B cell (primary cell): ENCODE measurements at regions not wholly inside any gene's neighbourhood (a gene's known extent, or its start where the extent isn't known, plus 50 kb on each side); places are given as distances from the start of the nearest gene placed in this dataset.

Source experiments
- ATAC-seq: fragments of 200-7000 bp; cut with Tn5 transposase; one replicate; pipeline ENCODE4 v1.10.0; 2021; ENCODE audit warnings: low read depth, mild to moderate bottlenecking, moderate number of reproducible peaks, moderate library complexity
- CTCF ChIA-PET: fragments of 350-600 bp; sonication (Branson Sonifier 250); formaldehyde crosslinking; loops from one replicate; lab custom pipeline; 2021; ENCODE audit warnings: antibody characterized with exemption, inconsistent platforms; lab: Charles Lee
- POLR2A ChIA-PET: fragments of 350-600 bp; sonication (Branson Sonifier 250); formaldehyde crosslinking; loops from one replicate; lab custom pipeline; 2021; ENCODE audit warnings: antibody characterized with exemption; lab: Charles Lee
- DNase-seq: peaks from one replicate; pipeline ENCODE4 v3.0.0; 2013
- H2AFZ ChIP-seq: 2 replicates; pipeline ENCODE4 v1.6.1; 2012; ENCODE audit warnings: mild to moderate bottlenecking, low read depth, low read length; ENCODE audit not compliant: insufficient read depth, poor library complexity, severe bottlenecking
- H3K27ac ChIP-seq, 2 donors: 1 replicate in 1 of 2; 2 replicates in 1 of 2; pipeline ENCODE4 v1.5.1; 2012 to 2013; ENCODE audit warnings: low read length in 2 of 2, mild to moderate bottlenecking in 2 of 2, moderate library complexity in 1 of 2
- H3K27me3 ChIP-seq, 4 experiments: fragments of 200-600 bp in 1 of 4; sonication (generic) in 1 of 4; replicated peaks in 1 of 4; 1 replicate in 2 of 4; 2 replicates in 2 of 4; pipeline versions ENCODE4 v1.6.1 to v1.7.0; 2013 to 2016; ENCODE audit warnings: low read length in 3 of 4, mild to moderate bottlenecking in 2 of 4, mixed read lengths in 1 of 4, moderate library complexity in 1 of 4; ENCODE audit not compliant: insufficient read depth in 4 of 4, control insufficient read depth in 3 of 4; ENCODE audit errors: control extremely low read depth in 1 of 4
- H3K36me3 ChIP-seq, 2 experiments: replicated peaks in 1 of 2; 1 replicate in 1 of 2; 2 replicates in 1 of 2; pipeline versions ENCODE4 v1.6.1 to v1.7.1; 2013; ENCODE audit warnings: low read length in 1 of 2; ENCODE audit not compliant: insufficient read depth in 2 of 2, control insufficient read depth in 1 of 2; ENCODE audit errors: control extremely low read depth in 1 of 2, extremely low read depth in 1 of 2
- H3K4me1 ChIP-seq, 2 donors: fragments of 200-600 bp in 1 of 2; sonication (generic) in 1 of 2; 1 replicate in 1 of 2; 2 replicates in 1 of 2; pipeline versions ENCODE4 v1.5.1 to v1.6.1; 2013 to 2017; ENCODE audit warnings: low read length in 2 of 2; ENCODE audit not compliant: control insufficient read depth in 2 of 2, insufficient read depth in 2 of 2
- H3K4me2 ChIP-seq: replicated peaks from 2 replicates; pipeline ENCODE3; 2012; ENCODE audit warnings: mild to moderate bottlenecking, low read depth, low read length; ENCODE audit not compliant: poor library complexity, severe bottlenecking
- H3K4me3 ChIP-seq, 5 experiments: fragments of 200-600 bp in 1 of 5; sonication (generic) in 1 of 5; 1 replicate in 3 of 5; 2 replicates in 2 of 5; pipeline versions ENCODE4 v1.5.1 to v1.7.0; 2011 to 2016; ENCODE audit warnings: low read length in 4 of 5, mild to moderate bottlenecking in 4 of 5, low read depth in 2 of 5, control low read depth in 1 of 5, moderate library complexity in 1 of 5; ENCODE audit not compliant: insufficient read depth in 1 of 5; ENCODE audit errors: control extremely low read depth in 1 of 5, extremely low read depth in 1 of 5
- H3K79me2 ChIP-seq: fragments of 200-600 bp; sonication (generic); one replicate; pipeline ENCODE4 v1.6.0; 2016; ENCODE audit warnings: low read length; ENCODE audit not compliant: control insufficient read depth, insufficient read depth
- H3K9ac ChIP-seq: fragments of 200-600 bp; sonication (generic); 2 replicates; pipeline ENCODE4 v1.6.1; 2017; ENCODE audit warnings: mild to moderate bottlenecking, low read length, moderate library complexity
- H3K9me3 ChIP-seq, 3 donors: one replicate each; pipeline versions ENCODE4 v1.6.1 to v1.7.1; 2013; ENCODE audit warnings: low read length in 2 of 3; ENCODE audit not compliant: control insufficient read depth in 2 of 3, insufficient read depth in 1 of 3; ENCODE audit errors: control extremely low read depth in 1 of 3
- H4K20me1 ChIP-seq: 2 replicates; pipeline ENCODE4 v1.6.0; 2012; ENCODE audit warnings: mild to moderate bottlenecking, low read length; ENCODE audit not compliant: insufficient read depth, control insufficient read depth, poor library complexity, severe bottlenecking
- H3K27ac Mint-ChIP-seq: one replicate; pipeline ENCODE4 v1.8.0; 2021; ENCODE audit warnings: mixed read lengths
- H3K27me3 Mint-ChIP-seq: one replicate; pipeline ENCODE4 v1.8.0; 2021; ENCODE audit warnings: mixed read lengths
- H3K4me1 Mint-ChIP-seq: one replicate; pipeline ENCODE4 v1.8.0; 2021; ENCODE audit warnings: mixed read lengths
- H3K4me3 Mint-ChIP-seq: one replicate; pipeline ENCODE4 v1.8.0; 2021; ENCODE audit warnings: mixed read lengths
- H3K9me3 Mint-ChIP-seq: one replicate; pipeline ENCODE4 v1.8.0; 2022; ENCODE audit warnings: mixed read lengths; ENCODE audit not compliant: insufficient read depth
- CTCF ChIP-seq: fragments of 200-600 bp; IDR thresholded peaks from one replicate; pipeline ENCODE4 v1.8.0; 2022; ENCODE audit warnings: antibody characterized with exemption, mild to moderate bottlenecking
- EZH2 ChIP-seq: IDR thresholded peaks from 2 replicates; pipeline ENCODE4 v1.6.1; 2012; ENCODE audit warnings: borderline replicate concordance, low read depth, mild to moderate bottlenecking, moderate library complexity, low read length; ENCODE audit not compliant: insufficient read depth, poor library complexity, severe bottlenecking
- WGBS: methylation state at CpG from one replicate; pipeline ENCODE4 v1.1.5; 2013; ENCODE audit warnings: missing lambda C conversion rate; ENCODE audit not compliant: insufficient coverage; 5-methylcytosine and 5-hydroxymethylcytosine counted together
- intact Hi-C: fragments of 100-400 bp; cut with micrococcal nuclease; formaldehyde crosslinking; loops from one replicate; pipeline ENCODE4 v1.10.0; 2022

DNA sequence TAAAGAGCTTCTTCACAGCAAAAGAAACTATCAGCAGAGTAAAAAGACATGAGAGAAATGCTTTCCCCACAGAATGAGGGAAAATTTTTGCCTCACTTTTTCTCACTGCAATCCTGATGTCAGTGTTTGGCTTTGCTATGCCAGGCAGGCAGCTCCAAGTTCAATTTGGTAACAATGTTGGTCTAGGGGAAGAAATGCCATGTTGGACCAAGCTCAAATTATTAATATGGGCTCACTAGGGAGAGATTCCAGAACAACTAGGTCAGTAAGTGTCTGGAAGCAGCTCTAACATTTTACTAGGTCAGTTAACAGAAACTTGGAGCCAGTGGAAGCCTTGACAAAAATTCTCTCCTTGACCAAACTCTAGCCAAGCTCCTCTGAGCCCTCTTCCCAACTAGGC, 95.4 kb downstream of the NAF1 start:
- CTCF ChIA-PET: no interaction called here

GRCh38 chr4:163070023-163070422, 96.7 kb downstream of the NAF1 start:
- H3K27ac ChIP-seq: no peak overlapping the region
- intact Hi-C loops: no loop called here
- H3K9me3 ChIP-seq: no peaks in the 10 kb centered on the region
- peaks cover 13% of the 10 kb centered on the region for H3K27me3 Mint-ChIP-seq
- no peaks in the 10 kb centered on the region for H4K20me1 ChIP-seq
- DNase-seq (no peak), ATAC-seq (no peak)
- no peaks in the 10 kb centered on the region for H3K27me3 ChIP-seq
- H3K27ac Mint-ChIP-seq: no peak overlapping the region
- H3K4me2 ChIP-seq: no peak overlapping the region
- H3K79me2 ChIP-seq: no peaks in the 10 kb centered on the region
- WGBS: 100% methylated on average over 1 of the region's 2 CpGs
- no peak overlapping the region for H3K4me3 Mint-ChIP-seq
- H3K36me3 ChIP-seq: no peaks in the 10 kb centered on the region
- no peak for TF ChIP-seq EZH2
- TF ChIP-seq CTCF: no peak
- H3K4me3 ChIP-seq: no peak overlapping the region
- H2AFZ ChIP-seq: no peak overlapping the region
- ChIA-PET CTCF (no interaction called here), POLR2A (no interaction called here)
- no peak overlapping the region for H3K9ac ChIP-seq
- H3K4me1 Mint-ChIP-seq: no peaks in the 10 kb centered on the region
- no peaks in the 10 kb centered on the region for H3K4me1 ChIP-seq
- H3K9me3 Mint-ChIP-seq: no peaks in the 10 kb centered on the region

More for the DNA sequence above, 95.4 kb downstream of the NAF1 start:
- Mint-ChIP-seq H3K9me3 (no peaks in the 10 kb centered on the region), H3K27ac (no peak overlapping the region), H3K27me3 (peaks cover 10% of the 10 kb centered on the region), H3K4me1 (no peaks in the 10 kb centered on the region), H3K4me3 (no peak overlapping the region)
- H2AFZ ChIP-seq: no peak overlapping the region
- H3K9me3 ChIP-seq: no peaks in the 10 kb centered on the region
- ATAC-seq: no peak
- intact Hi-C loops: no loop called here
- POLR2A ChIA-PET: no interaction called here
- H3K4me1 ChIP-seq: no peaks in the 10 kb centered on the region
- H3K79me2 ChIP-seq: no peaks in the 10 kb centered on the region
- H3K27ac ChIP-seq: no peak overlapping the region
- H4K20me1 ChIP-seq: no peaks in the 10 kb centered on the region
- H3K36me3 ChIP-seq: no peaks in the 10 kb centered on the region
- no peaks in the 10 kb centered on the region for H3K27me3 ChIP-seq
- no peak overlapping the region for H3K9ac ChIP-seq
- TF ChIP-seq EZH2 (no peak), CTCF (no peak)
- DNase-seq: no peak
- no peak overlapping the region for H3K4me2 ChIP-seq
- H3K4me3 ChIP-seq: no peak overlapping the region
